HepG2 (cell line): ENCODE measurements at regions not wholly inside any gene's neighbourhood (a gene's known extent, or its start where the extent isn't known, plus 50 kb on each side); places are given as distances from the start of the nearest gene placed in this dataset.

ENCODE experiments used
- DZIP1 ChIP-seq: sonication (generic); formaldehyde crosslinking; IDR thresholded peaks from 2 replicates; pipeline ENCODE4 v1.5.0; 2020; ENCODE audit warnings: mild to moderate bottlenecking, missing genetic modification reagents
- IKZF4 ChIP-seq: sonication (generic); formaldehyde crosslinking; IDR thresholded peaks from 2 replicates; pipeline ENCODE4 v1.5.1; 2020; ENCODE audit warnings: borderline replicate concordance, mild to moderate bottlenecking, low read depth, missing genetic modification reagents; ENCODE audit errors: not compliant biosample characterization
- KLF9 ChIP-seq: IDR thresholded peaks from 2 replicates; pipeline ENCODE4 v1.6.1; 2016; ENCODE audit warnings: low read depth
- PBX2 ChIP-seq: IDR thresholded peaks from 2 replicates; pipeline ENCODE4 v1.6.1; 2016; ENCODE audit warnings: control low read depth
- SP140L ChIP-seq: sonication (generic); formaldehyde crosslinking; IDR thresholded peaks from 2 replicates; pipeline ENCODE4 v1.4.0; 2020; ENCODE audit warnings: missing genetic modification reagents, borderline replicate concordance
- USF2 ChIP-seq, 2 experiments: sonication (generic) in 1 of 2; formaldehyde crosslinking in 1 of 2; IDR thresholded peaks; 2 replicates each; pipeline versions ENCODE4 v1.5.1 to v1.6.1; 2011 to 2020; ENCODE audit warnings: borderline replicate concordance in 1 of 2, low read depth in 1 of 2, low read length in 1 of 2, mild to moderate bottlenecking in 1 of 2, missing genetic modification reagents in 1 of 2, moderate library complexity in 1 of 2
- ZBTB4 ChIP-seq: sonication (generic); formaldehyde crosslinking; IDR thresholded peaks from 2 replicates; pipeline ENCODE4 v1.4.0; 2020; ENCODE audit warnings: missing genetic modification reagents, mild to moderate bottlenecking, borderline replicate concordance
- ZNF564 ChIP-seq: sonication (generic); formaldehyde crosslinking; IDR thresholded peaks from 2 replicates; pipeline ENCODE4 v1.8.1; 2023; ENCODE audit warnings: mild to moderate bottlenecking, missing genetic modification reagents
- ZNF776 ChIP-seq: sonication (generic); formaldehyde crosslinking; IDR thresholded peaks from 2 replicates; pipeline ENCODE4 v1.4.0; 2020; ENCODE audit warnings: mild to moderate bottlenecking, missing genetic modification reagents
- ZNF781 ChIP-seq: sonication (generic); formaldehyde crosslinking; IDR thresholded peaks from 2 replicates; pipeline ENCODE4 v1.5.1; 2020; ENCODE audit warnings: borderline replicate concordance, mild to moderate bottlenecking, missing genetic modification reagents; ENCODE audit errors: not compliant biosample characterization

- TF ChIP-seq DZIP1 (CRISPR knock-in tag) (no peak), ZNF564 (CRISPR knock-in tag) (no peak), ZNF776 (CRISPR knock-in tag) (no peak), USF2 (IDR thresholded peaks at IDR 0.05; ENCODE audit: low read depth, low read length) (no peak), USF2 (CRISPR knock-in tag; IDR thresholded peaks at IDR 0.05; ENCODE audit: borderline replicate concordance) (no peak), SP140L (CRISPR knock-in tag) (no peak), PBX2 (CRISPR knock-in tag) (no peak), ZBTB4 (no peak), IKZF4 (no peak), ZNF781 (CRISPR knock-in tag) (no peak), KLF9 (CRISPR knock-in tag) (no peak)
- TF ChIP-seq, all 625 proteins: peak for 0
Observed at GRCh38 chr12:65622056-65622455, 202.2 kb upstream of the HMGA2 start (continued).
